ENCODE measurements at regions not wholly inside any gene's neighbourhood (a gene's known extent, or its start where the extent isn't known, plus 50 kb on each side); places are given as distances from the start of the nearest gene placed in this dataset.

DNA sequence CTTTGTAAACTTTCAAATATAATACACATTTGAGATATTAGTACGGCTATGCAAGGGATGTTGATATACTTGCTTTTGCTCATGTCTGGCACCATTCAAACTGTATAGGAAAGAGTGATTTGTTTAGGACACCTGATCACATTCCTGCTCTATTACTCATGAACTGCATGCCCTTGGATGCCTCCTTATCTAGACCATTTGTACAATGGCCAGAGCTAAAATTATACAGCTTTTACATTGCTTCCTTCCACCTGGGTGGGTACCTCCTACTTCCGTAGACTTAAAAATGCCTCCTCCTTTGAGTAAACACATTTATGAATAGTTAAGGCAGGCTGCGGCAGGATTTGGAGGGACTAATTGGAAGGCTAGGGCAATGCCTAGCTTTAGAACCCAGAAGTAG is 85.4 kb upstream of the PBX1 start:
- DNase-seq (ENCODE audit: low read depth): no peak
- H3K4me3 ChIP-seq (ENCODE audit: control insufficient read depth, low read depth, low read length): no peak overlapping the region
- TF ChIP-seq, protein P1, sequence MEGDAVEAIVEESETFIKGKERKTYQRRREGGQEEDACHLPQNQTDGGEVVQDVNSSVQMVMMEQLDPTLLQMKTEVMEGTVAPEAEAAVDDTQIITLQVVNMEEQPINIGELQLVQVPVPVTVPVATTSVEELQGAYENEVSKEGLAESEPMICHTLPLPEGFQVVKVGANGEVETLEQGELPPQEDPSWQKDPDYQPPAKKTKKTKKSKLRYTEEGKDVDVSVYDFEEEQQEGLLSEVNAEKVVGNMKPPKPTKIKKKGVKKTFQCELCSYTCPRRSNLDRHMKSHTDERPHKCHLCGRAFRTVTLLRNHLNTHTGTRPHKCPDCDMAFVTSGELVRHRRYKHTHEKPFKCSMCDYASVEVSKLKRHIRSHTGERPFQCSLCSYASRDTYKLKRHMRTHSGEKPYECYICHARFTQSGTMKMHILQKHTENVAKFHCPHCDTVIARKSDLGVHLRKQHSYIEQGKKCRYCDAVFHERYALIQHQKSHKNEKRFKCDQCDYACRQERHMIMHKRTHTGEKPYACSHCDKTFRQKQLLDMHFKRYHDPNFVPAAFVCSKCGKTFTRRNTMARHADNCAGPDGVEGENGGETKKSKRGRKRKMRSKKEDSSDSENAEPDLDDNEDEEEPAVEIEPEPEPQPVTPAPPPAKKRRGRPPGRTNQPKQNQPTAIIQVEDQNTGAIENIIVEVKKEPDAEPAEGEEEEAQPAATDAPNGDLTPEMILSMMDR (conservative IDR thresholded peaks at IDR 0.05; ENCODE audit: control insufficient read depth, insufficient read depth, low read depth, low read length): no peak

DNA sequence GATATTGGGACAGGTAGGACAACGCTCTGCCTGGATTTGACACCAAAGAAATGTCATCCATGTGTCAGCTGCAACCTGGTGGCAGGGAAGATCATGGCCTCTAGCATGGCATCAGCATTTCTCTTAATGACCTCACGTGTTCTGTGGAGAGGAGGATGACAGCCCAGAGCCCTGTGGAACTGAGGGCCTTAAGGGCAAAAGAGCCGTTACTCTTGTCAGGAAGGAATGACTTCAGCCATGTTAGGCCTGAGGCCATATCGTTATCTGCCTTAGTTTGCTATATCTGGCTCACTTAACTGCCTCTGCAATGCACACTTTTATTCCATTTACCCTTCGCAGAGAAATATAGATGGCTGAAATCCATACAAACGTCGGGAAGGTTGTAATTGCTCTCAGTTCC is 83.2 kb upstream of the PBX1 start:
- TF ChIP-seq, protein P1 (conservative IDR thresholded peaks at IDR 0.05; ENCODE audit: control insufficient read depth, insufficient read depth, low read depth, low read length): no peak
- no peak for DNase-seq (ENCODE audit: low read depth)
- no peak overlapping the region for H3K4me3 ChIP-seq (ENCODE audit: control insufficient read depth, low read depth, low read length)

DNA sequence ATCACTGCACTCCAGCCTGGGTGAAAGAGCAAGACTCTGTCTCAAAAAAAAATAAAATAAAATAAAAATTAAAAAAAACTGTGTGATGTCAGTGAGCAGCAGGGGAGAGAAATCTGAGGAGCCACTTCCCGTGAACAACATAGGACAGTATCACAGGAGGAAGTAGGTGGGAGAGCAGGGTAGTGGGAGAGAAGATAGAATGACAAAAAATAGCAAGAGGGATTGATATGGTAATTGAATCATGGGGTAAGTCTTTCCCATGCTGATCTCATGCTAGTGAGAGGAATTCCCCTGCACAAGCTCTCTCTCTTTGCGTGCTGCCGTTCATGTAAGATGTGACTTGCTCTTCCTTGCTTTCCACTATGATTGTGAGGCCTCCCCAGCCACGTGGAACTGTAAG is 81.6 kb upstream of the PBX1 start:
- no peak for DNase-seq (ENCODE audit: low read depth)
- TF ChIP-seq, protein P1 (conservative IDR thresholded peaks at IDR 0.05; ENCODE audit: control insufficient read depth, insufficient read depth, low read depth, low read length): no peak
- no peak overlapping the region for H3K4me3 ChIP-seq (ENCODE audit: control insufficient read depth, low read depth, low read length)

DNA sequence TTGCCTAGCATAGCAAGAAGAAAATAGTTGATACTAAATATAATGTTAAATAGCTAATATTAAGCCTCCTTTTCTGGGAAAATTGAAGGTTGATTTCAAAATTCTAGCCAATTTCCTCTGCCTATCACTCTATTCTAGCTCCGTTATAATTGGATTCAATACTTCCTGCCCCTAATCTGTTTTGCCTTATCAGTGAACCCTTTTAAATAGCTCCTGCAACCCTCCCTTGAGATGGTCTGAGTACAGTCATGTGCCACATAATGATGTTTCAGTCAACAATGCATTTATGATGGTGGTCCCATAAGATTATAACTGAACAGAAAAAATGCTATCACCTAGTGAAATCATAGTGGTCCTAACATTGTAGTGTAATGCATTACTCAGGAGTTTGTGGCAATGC is 79.7 kb upstream of the PBX1 start:
- no peak for DNase-seq (ENCODE audit: low read depth)
- TF ChIP-seq, protein P1 (conservative IDR thresholded peaks at IDR 0.05; ENCODE audit: control insufficient read depth, insufficient read depth, low read depth, low read length): no peak
- no peak overlapping the region for H3K4me3 ChIP-seq (ENCODE audit: control insufficient read depth, low read depth, low read length)

DNA sequence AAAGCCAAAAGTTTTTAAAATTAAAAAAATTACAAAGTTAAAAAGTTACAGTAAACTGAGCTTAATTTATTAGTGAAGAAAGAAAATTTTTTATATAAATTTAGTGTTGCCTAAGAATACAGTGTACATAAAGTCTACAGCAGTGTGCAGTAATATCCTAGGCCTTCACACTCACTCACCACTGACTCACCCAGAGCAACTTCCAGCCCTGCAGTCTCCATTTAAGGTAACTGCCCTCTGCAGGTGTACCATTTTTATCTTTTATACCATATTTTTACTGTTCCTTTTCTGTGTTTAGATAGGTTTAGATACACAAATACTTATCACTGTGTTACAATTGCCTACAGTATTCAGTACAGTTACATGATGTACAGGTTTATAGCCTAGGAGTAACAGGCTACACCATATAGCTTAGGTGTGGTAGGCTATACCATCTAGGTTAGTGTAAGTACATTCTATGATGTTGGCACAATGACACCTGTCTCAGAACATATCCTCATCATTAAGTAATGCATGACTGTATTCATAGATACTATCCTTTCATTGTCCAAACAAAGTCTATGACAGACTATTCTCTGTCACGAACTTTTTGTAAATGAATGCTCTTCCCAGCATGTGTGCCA is 78.6 kb upstream of the PBX1 start:
- H3K4me3 ChIP-seq (ENCODE audit: control insufficient read depth, low read depth, low read length): no peak overlapping the region
- DNase-seq (ENCODE audit: low read depth): no peak
- TF ChIP-seq, protein P1 (conservative IDR thresholded peaks at IDR 0.05; ENCODE audit: control insufficient read depth, insufficient read depth, low read depth, low read length): no peak

DNA sequence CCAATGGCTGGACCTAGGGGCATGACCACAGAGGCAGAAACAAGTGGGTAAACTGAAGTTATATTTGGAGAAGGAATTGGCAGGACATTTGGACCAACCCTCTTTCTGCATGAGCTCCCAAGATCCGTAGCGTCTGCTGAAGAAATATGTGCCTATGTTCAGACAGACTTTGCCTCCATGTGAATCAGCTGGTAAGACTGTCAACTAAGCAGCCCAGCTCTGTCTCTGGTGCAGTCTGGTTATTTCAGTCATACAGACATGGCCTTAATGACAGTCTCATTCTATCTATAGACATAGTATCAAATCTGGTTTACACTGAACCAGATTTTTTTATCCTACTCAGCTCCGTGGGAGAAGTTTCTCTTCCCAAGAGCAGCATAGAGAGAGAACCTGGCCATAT is 63.1 kb upstream of the PBX1 start:
- H3K4me3 ChIP-seq (ENCODE audit: control insufficient read depth, low read depth, low read length): no peak overlapping the region
- TF ChIP-seq, protein P1 (conservative IDR thresholded peaks at IDR 0.05; ENCODE audit: control insufficient read depth, insufficient read depth, low read depth, low read length): no peak
- DNase-seq (ENCODE audit: low read depth): no peak

DNA sequence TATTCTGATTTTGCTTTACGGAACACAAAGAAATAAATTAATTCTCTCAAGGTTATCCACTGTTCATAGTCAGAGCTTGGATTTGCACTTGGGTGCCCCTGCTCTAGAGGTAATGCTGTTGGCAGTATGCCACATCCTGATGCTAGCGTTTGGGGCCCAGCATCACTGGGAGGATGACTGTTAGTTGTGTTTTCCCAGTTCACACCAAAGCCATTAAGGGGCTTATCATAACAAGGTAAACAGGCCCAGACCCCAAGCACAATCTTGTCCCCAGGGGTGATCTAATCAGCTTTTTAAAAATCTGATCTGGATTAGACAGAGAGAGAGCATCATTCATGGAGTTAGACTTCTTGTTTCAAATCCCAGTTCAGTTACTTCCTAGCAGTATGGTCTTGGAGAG is 60.2 kb upstream of the PBX1 start:
- no peak overlapping the region for H3K4me3 ChIP-seq (ENCODE audit: control insufficient read depth, low read depth, low read length)
- no peak for DNase-seq (ENCODE audit: low read depth)
- TF ChIP-seq, protein P1 (conservative IDR thresholded peaks at IDR 0.05; ENCODE audit: control insufficient read depth, insufficient read depth, low read depth, low read length): no peak

Measured in fibroblast of mammary gland (primary cell).